HCT116 (cell line): ENCODE measurements at regions not wholly inside any gene's neighbourhood (a gene's known extent, or its start where the extent isn't known, plus 50 kb on each side); places are given as distances from the start of the nearest gene placed in this dataset.

Experiments
- MAX ChIP-seq: IDR thresholded peaks from 2 replicates; pipeline ENCODE4 v1.6.1; 2012
- SP1 ChIP-seq: IDR thresholded peaks from 2 replicates; pipeline ENCODE4 v1.6.1; 2012; ENCODE audit warnings: low read depth

GRCh38 chr2:41902897-41903296 is 144.9 kb upstream of the PKDCC start:
- TF ChIP-seq SP1 (no peak), MAX (no peak)
